Neural crest cell (in vitro differentiated cells): ENCODE measurements at regions not wholly inside any gene's neighbourhood (a gene's known extent, or its start where the extent isn't known, plus 50 kb on each side); places are given as distances from the start of the nearest gene placed in this dataset.

Experiments
- DNase-seq: peaks from one replicate; pipeline ENCODE4 v3.0.0; 2021; ENCODE audit warnings: low read depth, mixed read lengths, low spot score
- H3K27ac Mint-ChIP-seq: one replicate; pipeline ENCODE4 v1.8.0; 2021; ENCODE audit warnings: mild to moderate bottlenecking, mixed read lengths; ENCODE audit not compliant: unreplicated experiment
- H3K27me3 Mint-ChIP-seq: 2 replicates; pipeline ENCODE4 v1.8.0; 2021; ENCODE audit warnings: low read depth, mild to moderate bottlenecking, mixed read lengths
- H3K36me3 Mint-ChIP-seq: 2 replicates; pipeline ENCODE4 v1.8.0; 2021; ENCODE audit warnings: low read depth, mild to moderate bottlenecking, mixed read lengths
- H3K4me1 Mint-ChIP-seq: 2 replicates; pipeline ENCODE4 v1.8.0; 2021; ENCODE audit warnings: mixed read lengths
- H3K4me3 Mint-ChIP-seq: one replicate; pipeline ENCODE4 v1.8.0; 2021; ENCODE audit warnings: mild to moderate bottlenecking, mixed read lengths
- H3K9me3 Mint-ChIP-seq: 2 replicates; pipeline ENCODE4 v1.8.0; 2021; ENCODE audit warnings: mixed read lengths
- TF ChIP-seq, protein P1 (sequence below): fragments of 200-600 bp; sonication (generic); conservative IDR thresholded peaks from 2 replicates; pipeline ENCODE4 v1.5.0; 2021; ENCODE audit warnings: antibody characterized with exemption, mild to moderate bottlenecking

DNA sequence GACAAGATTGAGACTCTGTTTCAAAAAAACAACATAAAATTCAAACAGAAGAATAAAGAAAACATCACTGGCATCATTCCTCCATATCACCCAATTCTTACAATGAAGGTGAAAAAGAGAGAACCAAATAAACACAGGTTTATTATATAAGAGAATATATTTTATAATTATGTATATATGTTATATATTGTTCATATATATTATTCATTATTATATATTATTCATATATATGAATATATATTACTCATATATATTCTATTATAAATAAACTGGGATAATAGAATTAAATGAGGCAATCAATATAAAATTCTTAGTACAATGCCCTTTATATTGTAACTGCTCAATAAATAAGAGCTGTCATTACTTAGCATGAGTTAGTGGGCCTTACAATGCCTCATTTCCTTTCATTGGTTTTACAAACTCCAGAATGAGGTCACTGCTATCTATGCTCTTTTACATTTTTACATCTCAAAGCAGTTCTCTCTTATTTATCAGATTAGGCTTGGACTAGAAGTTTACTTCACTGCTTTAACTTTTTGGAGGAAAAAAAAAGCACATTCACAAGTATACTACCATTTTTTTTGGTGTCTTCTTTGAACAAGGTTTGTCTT is 135.5 kb upstream of the TTC14 start:
- DNase-seq = no peak
- H3K27ac Mint-ChIP-seq = no peak overlapping the region
- H3K4me3 Mint-ChIP-seq = no peak overlapping the region
- H3K4me1 Mint-ChIP-seq = no peaks in the 10 kb centered on the region
- H3K27me3 Mint-ChIP-seq = no peaks in the 10 kb centered on the region
- TF ChIP-seq, protein P1, sequence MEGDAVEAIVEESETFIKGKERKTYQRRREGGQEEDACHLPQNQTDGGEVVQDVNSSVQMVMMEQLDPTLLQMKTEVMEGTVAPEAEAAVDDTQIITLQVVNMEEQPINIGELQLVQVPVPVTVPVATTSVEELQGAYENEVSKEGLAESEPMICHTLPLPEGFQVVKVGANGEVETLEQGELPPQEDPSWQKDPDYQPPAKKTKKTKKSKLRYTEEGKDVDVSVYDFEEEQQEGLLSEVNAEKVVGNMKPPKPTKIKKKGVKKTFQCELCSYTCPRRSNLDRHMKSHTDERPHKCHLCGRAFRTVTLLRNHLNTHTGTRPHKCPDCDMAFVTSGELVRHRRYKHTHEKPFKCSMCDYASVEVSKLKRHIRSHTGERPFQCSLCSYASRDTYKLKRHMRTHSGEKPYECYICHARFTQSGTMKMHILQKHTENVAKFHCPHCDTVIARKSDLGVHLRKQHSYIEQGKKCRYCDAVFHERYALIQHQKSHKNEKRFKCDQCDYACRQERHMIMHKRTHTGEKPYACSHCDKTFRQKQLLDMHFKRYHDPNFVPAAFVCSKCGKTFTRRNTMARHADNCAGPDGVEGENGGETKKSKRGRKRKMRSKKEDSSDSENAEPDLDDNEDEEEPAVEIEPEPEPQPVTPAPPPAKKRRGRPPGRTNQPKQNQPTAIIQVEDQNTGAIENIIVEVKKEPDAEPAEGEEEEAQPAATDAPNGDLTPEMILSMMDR = no peak
- no peaks in the 10 kb centered on the region for H3K36me3 Mint-ChIP-seq
- H3K9me3 Mint-ChIP-seq = peaks cover 2% of the 10 kb centered on the region

DNA sequence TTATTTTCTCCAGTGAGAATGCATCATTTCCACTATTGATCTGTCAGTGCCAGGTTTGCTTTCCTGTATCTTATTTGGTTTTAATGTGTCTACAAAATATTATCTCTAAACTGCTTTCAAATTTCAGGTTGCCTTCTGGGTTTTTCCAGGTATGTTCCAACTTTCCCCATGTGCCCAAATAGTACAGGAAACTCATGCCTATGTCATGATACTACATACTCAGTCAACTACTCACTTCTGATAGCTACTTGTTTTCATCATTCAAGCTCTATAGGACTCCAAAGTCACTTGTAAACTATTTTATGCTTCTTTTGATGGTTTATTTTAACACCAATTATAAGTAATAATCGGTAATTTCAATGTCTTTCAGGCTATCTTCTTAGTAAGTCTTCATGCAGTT is 134.8 kb upstream of the TTC14 start:
- TF ChIP-seq, protein P1 = no peak
- DNase-seq = no peak
- Mint-ChIP-seq H3K9me3 (peaks cover 2% of the 10 kb centered on the region), H3K27ac (no peak overlapping the region), H3K4me3 (no peak overlapping the region), H3K27me3 (no peaks in the 10 kb centered on the region), H3K36me3 (no peaks in the 10 kb centered on the region), H3K4me1 (no peaks in the 10 kb centered on the region)

DNA sequence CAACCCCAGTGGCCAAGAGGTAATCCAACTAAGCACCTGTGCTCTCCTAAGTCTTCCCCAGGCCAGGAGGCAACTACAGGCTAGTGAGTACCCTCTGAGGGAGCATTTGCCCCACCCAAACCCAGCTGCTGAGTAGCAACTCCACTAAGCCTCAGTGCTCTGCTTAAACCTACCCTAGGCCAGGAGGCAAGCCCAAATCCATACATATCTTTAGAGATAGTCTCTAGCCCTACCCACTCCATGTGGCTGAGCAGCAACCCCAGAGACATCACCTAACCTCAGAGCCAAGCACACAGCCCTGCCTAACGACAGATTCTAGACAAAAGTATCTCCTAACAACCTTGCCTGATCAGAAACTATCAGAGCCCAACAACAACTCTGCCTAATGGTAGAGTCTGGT is 132.8 kb upstream of the TTC14 start:
- Mint-ChIP-seq H3K36me3 (no peaks in the 10 kb centered on the region), H3K4me1 (no peaks in the 10 kb centered on the region), H3K4me3 (no peak overlapping the region), H3K9me3 (no peaks in the 10 kb centered on the region), H3K27ac (no peak overlapping the region), H3K27me3 (no peaks in the 10 kb centered on the region)
- TF ChIP-seq, protein P1 = no peak
- DNase-seq = no peak

DNA sequence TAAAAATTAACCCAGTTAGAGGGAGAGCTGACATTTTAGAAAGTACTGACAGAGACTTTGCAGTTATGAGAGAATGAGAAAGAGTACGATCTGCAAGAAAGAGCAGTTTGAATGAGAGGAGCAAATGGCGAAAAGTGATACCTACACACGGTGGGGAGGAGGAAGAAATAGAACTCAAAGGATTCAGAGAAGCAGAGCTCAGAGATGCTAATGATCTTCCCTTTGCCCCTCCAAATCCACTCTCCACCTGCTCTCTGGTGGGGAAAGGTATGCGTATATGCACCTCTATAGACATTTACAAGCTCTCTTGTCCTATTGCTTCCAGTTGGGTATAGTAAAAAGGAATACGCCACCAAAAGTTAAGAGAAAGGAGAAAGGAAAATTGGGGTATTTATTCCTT is 123.3 kb upstream of the TTC14 start:
- Mint-ChIP-seq H3K36me3 (no peaks in the 10 kb centered on the region), H3K4me3 (no peak overlapping the region), H3K9me3 (no peaks in the 10 kb centered on the region), H3K4me1 (no peaks in the 10 kb centered on the region), H3K27me3 (peaks cover 2% of the 10 kb centered on the region), H3K27ac (no peak overlapping the region)
- TF ChIP-seq, protein P1 = no peak
- DNase-seq = no peak

DNA sequence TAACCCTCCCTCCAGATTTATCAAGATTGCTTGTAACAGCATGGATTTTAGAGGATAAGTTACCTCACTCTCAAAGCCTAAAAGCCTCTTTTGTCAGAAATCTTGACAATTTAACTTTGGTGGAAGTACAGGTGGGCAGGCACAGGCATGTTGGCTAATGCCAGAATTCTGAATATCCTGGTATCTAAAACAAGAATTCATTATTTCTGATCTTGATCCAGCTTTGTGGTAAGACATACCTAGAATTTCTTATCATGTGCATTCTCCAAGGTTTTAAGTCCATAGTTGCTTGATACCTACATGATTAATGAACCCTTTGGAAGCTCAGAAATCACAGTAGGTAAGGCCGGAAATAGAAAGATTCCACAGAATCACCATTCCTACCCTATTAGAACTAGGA is 109.9 kb upstream of the TTC14 start:
- TF ChIP-seq, protein P1 = no peak
- Mint-ChIP-seq H3K9me3 (peaks cover 5% of the 10 kb centered on the region), H3K4me1 (no peaks in the 10 kb centered on the region), H3K4me3 (no peak overlapping the region), H3K36me3 (no peaks in the 10 kb centered on the region), H3K27me3 (no peaks in the 10 kb centered on the region), H3K27ac (no peak overlapping the region)
- DNase-seq = no peak
